ENCODE measurements at regions not wholly inside any gene's neighbourhood (a gene's known extent, or its start where the extent isn't known, plus 50 kb on each side); places are given as distances from the start of the nearest gene placed in this dataset.

GRCh38 chr18:24658302-24658701 is 197.9 kb downstream of the HRH4 start:
- H3K4me1 ChIP-seq (ENCODE audit: control insufficient read depth, insufficient read depth, low read length): peaks cover 13% of the 10 kb centered on the region
- no peaks in the 10 kb centered on the region for H3K9me3 ChIP-seq (replicated peaks; ENCODE audit: low read length)
- H3K36me3 ChIP-seq (ENCODE audit: insufficient read depth, low read length): no peaks in the 10 kb centered on the region
- peaks cover 20% of the 10 kb centered on the region for H3K27me3 ChIP-seq (ENCODE audit: control insufficient read depth, insufficient read depth, low read length)
- no peak overlapping the region for H3K9ac ChIP-seq (ENCODE audit: low read depth, low read length)
- no peak overlapping the region for H3K4me2 ChIP-seq (ENCODE audit: low read length)
- H3K4me3 ChIP-seq (ENCODE audit: low read length): no peak overlapping the region

- no peaks in the 10 kb centered on the region for H3K9me3 ChIP-seq (replicated peaks; ENCODE audit: low read length)
- H3K9ac ChIP-seq (ENCODE audit: low read depth, low read length): no peak overlapping the region
- H3K4me3 ChIP-seq (ENCODE audit: low read length): peak overlapping the region; percentile 55
- H3K4me2 ChIP-seq (ENCODE audit: low read length): peak overlapping the region; percentile 70
- peaks cover 13% of the 10 kb centered on the region for H3K4me1 ChIP-seq (ENCODE audit: control insufficient read depth, insufficient read depth, low read length)
- H3K36me3 ChIP-seq (ENCODE audit: insufficient read depth, low read length): no peaks in the 10 kb centered on the region
- peaks cover 30% of the 10 kb centered on the region for H3K27me3 ChIP-seq (ENCODE audit: control insufficient read depth, insufficient read depth, low read length)
Measured at GRCh38 chr18:24659827-24660720, 199.6 kb downstream of the HRH4 start.

GRCh38 chr18:24660956-24661355 is 200.5 kb downstream of the HRH4 start:
- H3K36me3 ChIP-seq (ENCODE audit: insufficient read depth, low read length): no peaks in the 10 kb centered on the region
- no peaks in the 10 kb centered on the region for H3K9me3 ChIP-seq (replicated peaks; ENCODE audit: low read length)
- H3K4me1 ChIP-seq (ENCODE audit: control insufficient read depth, insufficient read depth, low read length): peaks cover 13% of the 10 kb centered on the region
- no peak overlapping the region for H3K4me3 ChIP-seq (ENCODE audit: low read length)
- no peak overlapping the region for H3K9ac ChIP-seq (ENCODE audit: low read depth, low read length)
- peaks cover 34% of the 10 kb centered on the region for H3K27me3 ChIP-seq (ENCODE audit: control insufficient read depth, insufficient read depth, low read length)
- no peak overlapping the region for H3K4me2 ChIP-seq (ENCODE audit: low read length)

- peaks cover 45% of the 10 kb centered on the region for H3K27me3 ChIP-seq (ENCODE audit: control insufficient read depth, insufficient read depth, low read length)
- no peak overlapping the region for H3K9ac ChIP-seq (ENCODE audit: low read depth, low read length)
- H3K4me1 ChIP-seq (ENCODE audit: control insufficient read depth, insufficient read depth, low read length): peaks cover 8% of the 10 kb centered on the region
- H3K36me3 ChIP-seq (ENCODE audit: insufficient read depth, low read length): no peaks in the 10 kb centered on the region
- H3K9me3 ChIP-seq (replicated peaks; ENCODE audit: low read length): no peaks in the 10 kb centered on the region
- H3K4me2 ChIP-seq (ENCODE audit: low read length): no peak overlapping the region
- no peak overlapping the region for H3K4me3 ChIP-seq (ENCODE audit: low read length)
Measured at GRCh38 chr18:24662412-24662821, 202.0 kb downstream of the HRH4 start.

- Histone ChIP-seq H3K4me3 (ENCODE audit: low read length) (no peak overlapping the region), H3K4me2 (ENCODE audit: low read length) (no peak overlapping the region), H3K9ac (ENCODE audit: low read depth, low read length) (no peak overlapping the region), H3K36me3 (ENCODE audit: insufficient read depth, low read length) (no peaks in the 10 kb centered on the region), H3K27me3 (ENCODE audit: control insufficient read depth, insufficient read depth, low read length) (peaks cover 50% of the 10 kb centered on the region), H3K4me1 (ENCODE audit: control insufficient read depth, insufficient read depth, low read length) (peaks cover 8% of the 10 kb centered on the region), H3K9me3 (replicated peaks; ENCODE audit: low read length) (no peaks in the 10 kb centered on the region)
Measured at GRCh38 chr18:24663026-24663425, 202.6 kb downstream of the HRH4 start.

GRCh38 chr18:24669015-24669414 is 208.6 kb downstream of the HRH4 start:
- Histone ChIP-seq H3K4me3 (ENCODE audit: low read length) (no peak overlapping the region), H3K4me2 (ENCODE audit: low read length) (no peak overlapping the region), H3K4me1 (ENCODE audit: control insufficient read depth, insufficient read depth, low read length) (no peaks in the 10 kb centered on the region), H3K9me3 (replicated peaks; ENCODE audit: low read length) (no peaks in the 10 kb centered on the region), H3K27me3 (ENCODE audit: control insufficient read depth, insufficient read depth, low read length) (peaks cover 47% of the 10 kb centered on the region), H3K36me3 (ENCODE audit: insufficient read depth, low read length) (no peaks in the 10 kb centered on the region), H3K9ac (ENCODE audit: low read depth, low read length) (no peak overlapping the region)

GRCh38 chr18:24669502-24669901 is 209.1 kb downstream of the HRH4 start:
- Histone ChIP-seq H3K27me3 (ENCODE audit: control insufficient read depth, insufficient read depth, low read length) (peaks cover 47% of the 10 kb centered on the region), H3K36me3 (ENCODE audit: insufficient read depth, low read length) (no peaks in the 10 kb centered on the region), H3K4me3 (ENCODE audit: low read length) (no peak overlapping the region), H3K9ac (ENCODE audit: low read depth, low read length) (no peak overlapping the region), H3K4me1 (ENCODE audit: control insufficient read depth, insufficient read depth, low read length) (no peaks in the 10 kb centered on the region), H3K4me2 (ENCODE audit: low read length) (no peak overlapping the region), H3K9me3 (replicated peaks; ENCODE audit: low read length) (no peaks in the 10 kb centered on the region)

GRCh38 chr18:24672165-24672941 is 211.9 kb downstream of the HRH4 start:
- no peak overlapping the region for H3K4me2 ChIP-seq (ENCODE audit: low read length)
- no peaks in the 10 kb centered on the region for H3K9me3 ChIP-seq (replicated peaks; ENCODE audit: low read length)
- H3K9ac ChIP-seq (ENCODE audit: low read depth, low read length): no peak overlapping the region
- no peaks in the 10 kb centered on the region for H3K4me1 ChIP-seq (ENCODE audit: control insufficient read depth, insufficient read depth, low read length)
- H3K4me3 ChIP-seq (ENCODE audit: low read length): no peak overlapping the region
- peaks cover 28% of the 10 kb centered on the region for H3K27me3 ChIP-seq (ENCODE audit: control insufficient read depth, insufficient read depth, low read length)
- no peaks in the 10 kb centered on the region for H3K36me3 ChIP-seq (ENCODE audit: insufficient read depth, low read length)

GRCh38 chr18:24674200-24674599 is 213.8 kb downstream of the HRH4 start:
- H3K27me3 ChIP-seq (ENCODE audit: control insufficient read depth, insufficient read depth, low read length): peaks cover 13% of the 10 kb centered on the region
- H3K9me3 ChIP-seq (replicated peaks; ENCODE audit: low read length): no peaks in the 10 kb centered on the region
- no peaks in the 10 kb centered on the region for H3K4me1 ChIP-seq (ENCODE audit: control insufficient read depth, insufficient read depth, low read length)

GRCh38 chr18:24674605-24675004 is 214.2 kb downstream of the HRH4 start:
- no peaks in the 10 kb centered on the region for H3K4me1 ChIP-seq (ENCODE audit: control insufficient read depth, insufficient read depth, low read length)

More at GRCh38 chr18:24674200-24674599, 213.8 kb downstream of the HRH4 start:
- Histone ChIP-seq H3K4me3 (ENCODE audit: low read length) (no peak overlapping the region), H3K36me3 (ENCODE audit: insufficient read depth, low read length) (no peaks in the 10 kb centered on the region), H3K4me2 (ENCODE audit: low read length) (no peak overlapping the region), H3K9ac (ENCODE audit: low read depth, low read length) (no peak overlapping the region)

GRCh38 chr18:24677011-24677410 is 216.6 kb downstream of the HRH4 start:
- Histone ChIP-seq H3K9me3 (replicated peaks; ENCODE audit: low read length) (no peaks in the 10 kb centered on the region), H3K4me2 (ENCODE audit: low read length) (no peak overlapping the region), H3K27me3 (ENCODE audit: control insufficient read depth, insufficient read depth, low read length) (peaks cover 4% of the 10 kb centered on the region), H3K4me1 (ENCODE audit: control insufficient read depth, insufficient read depth, low read length) (no peaks in the 10 kb centered on the region), H3K4me3 (ENCODE audit: low read length) (no peak overlapping the region), H3K9ac (ENCODE audit: low read depth, low read length) (no peak overlapping the region), H3K36me3 (ENCODE audit: insufficient read depth, low read length) (no peaks in the 10 kb centered on the region)

More at GRCh38 chr18:24674605-24675004, 214.2 kb downstream of the HRH4 start:
- no peak overlapping the region for H3K4me2 ChIP-seq (ENCODE audit: low read length)
- no peak overlapping the region for H3K9ac ChIP-seq (ENCODE audit: low read depth, low read length)
- H3K27me3 ChIP-seq (ENCODE audit: control insufficient read depth, insufficient read depth, low read length): peaks cover 10% of the 10 kb centered on the region
- H3K9me3 ChIP-seq (replicated peaks; ENCODE audit: low read length): no peaks in the 10 kb centered on the region
- no peak overlapping the region for H3K4me3 ChIP-seq (ENCODE audit: low read length)
- H3K36me3 ChIP-seq (ENCODE audit: insufficient read depth, low read length): no peaks in the 10 kb centered on the region

Measured in skeletal muscle satellite cell (primary cell).